IMR-90 (cell line): ENCODE measurements at regions not wholly inside any gene's neighbourhood (a gene's known extent, or its start where the extent isn't known, plus 50 kb on each side); places are given as distances from the start of the nearest gene placed in this dataset.

ENCODE experiments used
- ATAC-seq: fragments of 200-7000 bp; cut with Tn5 transposase; 2 replicates; pipeline ENCODE4 v1.9.1; 2020; ENCODE audit warnings: low read depth, mild to moderate bottlenecking, moderate library complexity
- BruUV-seq: library from RNA; stranded (reverse); fragments of 400-500 nt; replicated peaks from 2 replicates; lab custom pipeline; 2021; lab: Mats Ljungman, UMichigan
- CTCF ChIA-PET: fragments of 300-600 bp; formaldehyde crosslinking; extraction: SDS; loops from one replicate; lab custom pipeline; 2021; ENCODE audit warnings: antibody characterized with exemption; lab: Yijun Ruan, JAX
- POLR2A ChIA-PET: fragments of 300-600 bp; sonication (Branson Sonifier 250); formaldehyde crosslinking; loops from one replicate; lab custom pipeline; 2022; ENCODE audit warnings: antibody characterized with exemption; ENCODE audit not compliant: unreplicated experiment; lab: Charles Lee
- DNase-seq: peaks from one replicate; pipeline ENCODE4 v3.0.0; 2013
- H2AFZ ChIP-seq: replicated peaks from 2 replicates; pipeline ENCODE3; 2013; ENCODE audit warnings: low read length, mild to moderate bottlenecking; ENCODE audit not compliant: poor library complexity
- H2AK5ac ChIP-seq: 2 replicates; pipeline ENCODE4 v1.6.1; 2013; ENCODE audit warnings: low read depth, low read length, inconsistent platforms
- H2AK9ac ChIP-seq: replicated peaks from 2 replicates; pipeline ENCODE3; 2013; ENCODE audit warnings: mild to moderate bottlenecking, low read depth, low read length, moderate library complexity; ENCODE audit not compliant: poor library complexity
- H2BK120ac ChIP-seq: 2 replicates; pipeline ENCODE4 v1.6.1; 2013; ENCODE audit warnings: low read depth, low read length, inconsistent platforms
- H2BK15ac ChIP-seq: 3 replicates; pipeline ENCODE4 v1.6.1; 2013; ENCODE audit warnings: low read depth, low read length, inconsistent platforms
- H2BK20ac ChIP-seq: 2 replicates; pipeline ENCODE4 v1.6.1; 2013; ENCODE audit warnings: low read depth, mild to moderate bottlenecking, inconsistent platforms, low read length, moderate library complexity
- H2BK5ac ChIP-seq: 2 replicates; pipeline ENCODE4 v1.6.1; 2013; ENCODE audit warnings: mild to moderate bottlenecking, low read depth, low read length, inconsistent platforms; ENCODE audit not compliant: poor library complexity, severe bottlenecking
- H3K14ac ChIP-seq: replicated peaks from 2 replicates; pipeline ENCODE4 v1.6.1; 2013; ENCODE audit warnings: low read depth, low read length, inconsistent platforms
- H3K18ac ChIP-seq: 2 replicates; pipeline ENCODE4 v1.6.1; 2013; ENCODE audit warnings: low read depth, low read length, control low read depth
- H3K23ac ChIP-seq: 2 replicates; pipeline ENCODE4 v1.6.1; 2013; ENCODE audit warnings: low read depth, low read length, inconsistent platforms
- H3K27ac ChIP-seq: 2 replicates; pipeline ENCODE4 v1.5.1; 2013; ENCODE audit warnings: mild to moderate bottlenecking, control low read depth, low read length; ENCODE audit not compliant: insufficient read depth
- H3K27me3 ChIP-seq: 2 replicates; pipeline ENCODE4 v1.6.1; 2013; ENCODE audit warnings: low read length; ENCODE audit not compliant: control insufficient read depth, insufficient read depth
- H3K36me3 ChIP-seq: 2 replicates; pipeline ENCODE4 v1.6.1; 2013; ENCODE audit warnings: low read length, mixed read lengths; ENCODE audit not compliant: control insufficient read depth, insufficient read depth
- H3K4ac ChIP-seq: 2 replicates; pipeline ENCODE4 v1.6.1; 2013; ENCODE audit warnings: low read depth, low read length, inconsistent platforms
- H3K4me1 ChIP-seq: 2 replicates; pipeline ENCODE4 v1.6.1; 2013; ENCODE audit warnings: low read length, mixed read lengths; ENCODE audit not compliant: control insufficient read depth, insufficient read depth
- H3K4me2 ChIP-seq: 2 replicates; pipeline ENCODE4 v1.6.1; 2013; ENCODE audit warnings: low read depth, mild to moderate bottlenecking, control low read depth, low read length, moderate library complexity
- H3K4me3 ChIP-seq: 2 replicates; pipeline ENCODE4 v1.5.1; 2013; ENCODE audit warnings: low read depth, mild to moderate bottlenecking, control low read depth, low read length, moderate library complexity; ENCODE audit not compliant: insufficient read depth
- H3K56ac ChIP-seq: 2 replicates; pipeline ENCODE4 v1.6.1; 2013; ENCODE audit warnings: low read length, inconsistent platforms; ENCODE audit not compliant: insufficient read depth; ENCODE audit errors: extremely low read depth
- H3K79me1 ChIP-seq, 2 experiments: 2 replicates each; pipeline ENCODE4 v1.6.1; 2013; ENCODE audit warnings: low read length in 2 of 2, inconsistent platforms in 1 of 2, low read depth in 1 of 2
- H3K9ac ChIP-seq: 2 replicates; pipeline ENCODE4 v1.6.1; 2013; ENCODE audit warnings: low read depth, low read length, control low read depth
- H3K9me1 ChIP-seq: 2 replicates; pipeline ENCODE4 v1.6.1; 2013; ENCODE audit warnings: low read length, inconsistent platforms; ENCODE audit not compliant: insufficient read depth
- H3K9me3 ChIP-seq: 2 replicates; pipeline ENCODE4 v1.6.1; 2013; ENCODE audit warnings: low read length; ENCODE audit not compliant: control insufficient read depth, insufficient read depth
- H4K20me1 ChIP-seq: 2 replicates; pipeline ENCODE4 v1.6.1; 2013; ENCODE audit warnings: low read length, inconsistent platforms; ENCODE audit not compliant: insufficient read depth
- H4K5ac ChIP-seq: 2 replicates; pipeline ENCODE4 v1.6.1; 2013; ENCODE audit warnings: mild to moderate bottlenecking, low read depth, low read length, control low read depth
- H4K8ac ChIP-seq, 2 experiments: 2 replicates each; pipeline ENCODE4 v1.6.1; 2013; ENCODE audit warnings: low read depth in 2 of 2, low read length in 2 of 2, control low read depth in 1 of 2, inconsistent platforms in 1 of 2
- H4K91ac ChIP-seq: 2 replicates; pipeline ENCODE4 v1.6.1; 2013; ENCODE audit warnings: low read depth, low read length, inconsistent platforms; ENCODE audit not compliant: insufficient read depth
- CHD1 ChIP-seq: IDR thresholded peaks from 2 replicates; pipeline ENCODE4 v1.6.1; 2012; ENCODE audit warnings: low read depth, low read length, improper control_type of control experiment
- MAZ ChIP-seq: IDR thresholded peaks from 2 replicates; pipeline ENCODE4 v1.6.1; 2012; ENCODE audit warnings: low read depth, mild to moderate bottlenecking, low read length, improper control_type of control experiment, moderate library complexity, borderline replicate concordance
- MXI1 ChIP-seq: IDR thresholded peaks from 2 replicates; pipeline ENCODE4 v1.6.1; 2012; ENCODE audit warnings: low read depth, mild to moderate bottlenecking, low read length, moderate library complexity, borderline replicate concordance
- NFE2L2 ChIP-seq: fragments of 150-350 bp; IDR thresholded peaks from 2 replicates; pipeline ENCODE4 v1.6.1; 2016; ENCODE audit warnings: low read depth, mild to moderate bottlenecking, low read length
- POLR2A ChIP-seq: IDR thresholded peaks from 2 replicates; pipeline ENCODE4 v1.6.1; 2012; ENCODE audit warnings: mild to moderate bottlenecking, low read depth, low read length
- RAD21 ChIP-seq: IDR thresholded peaks from 2 replicates; pipeline ENCODE4 v1.6.1; 2012; ENCODE audit warnings: low read length, improper control_type of control experiment
- RCOR1 ChIP-seq: IDR thresholded peaks from 2 replicates; pipeline ENCODE4 v1.6.1; 2012; ENCODE audit warnings: mild to moderate bottlenecking, low read length, improper control_type of control experiment; ENCODE audit not compliant: insufficient replicate concordance
- RFX5 ChIP-seq: IDR thresholded peaks from 2 replicates; pipeline ENCODE4 v1.8.0; 2012; ENCODE audit warnings: low read depth, mild to moderate bottlenecking, low read length, moderate library complexity
- WGBS, 2 experiments: methylation state at CpG; one replicate each; pipeline versions ENCODE4 v1.1.5 to v1.1.7; 2013; ENCODE audit warnings: missing lambda C conversion rate in 2 of 2; ENCODE audit not compliant: insufficient read length in 1 of 2; ENCODE audit errors: extremely low coverage in 2 of 2; 5-methylcytosine and 5-hydroxymethylcytosine counted together
- dilution Hi-C: fragments of 300-500 bp; cut with HindIII; formaldehyde crosslinking; loops from one replicate; pipeline ENCODE4 v1.14.3; 2018; ENCODE audit warnings: low sequenced_read_pairs; ENCODE audit not compliant: unreplicated experiment
- in situ Hi-C: fragments of 300-500 bp; cut with MboI; formaldehyde crosslinking; loops from 3 replicates; pipeline ENCODE4 v1.14.3; 2019; ENCODE audit warnings: low sequenced_read_pairs, inconsistent platforms, mixed read lengths
- intact Hi-C: fragments of 100-400 bp; cut with micrococcal nuclease; formaldehyde crosslinking; loops from 2 replicates; pipeline ENCODE4 v1.10.0; 2022
- TF ChIP-seq, protein P1 (sequence below): fragments of 150-350 bp; IDR thresholded peaks from 2 replicates; pipeline ENCODE4 v1.6.1; 2017; ENCODE audit warnings: mild to moderate bottlenecking, antibody characterized with exemption, low read length, low read depth

DNA sequence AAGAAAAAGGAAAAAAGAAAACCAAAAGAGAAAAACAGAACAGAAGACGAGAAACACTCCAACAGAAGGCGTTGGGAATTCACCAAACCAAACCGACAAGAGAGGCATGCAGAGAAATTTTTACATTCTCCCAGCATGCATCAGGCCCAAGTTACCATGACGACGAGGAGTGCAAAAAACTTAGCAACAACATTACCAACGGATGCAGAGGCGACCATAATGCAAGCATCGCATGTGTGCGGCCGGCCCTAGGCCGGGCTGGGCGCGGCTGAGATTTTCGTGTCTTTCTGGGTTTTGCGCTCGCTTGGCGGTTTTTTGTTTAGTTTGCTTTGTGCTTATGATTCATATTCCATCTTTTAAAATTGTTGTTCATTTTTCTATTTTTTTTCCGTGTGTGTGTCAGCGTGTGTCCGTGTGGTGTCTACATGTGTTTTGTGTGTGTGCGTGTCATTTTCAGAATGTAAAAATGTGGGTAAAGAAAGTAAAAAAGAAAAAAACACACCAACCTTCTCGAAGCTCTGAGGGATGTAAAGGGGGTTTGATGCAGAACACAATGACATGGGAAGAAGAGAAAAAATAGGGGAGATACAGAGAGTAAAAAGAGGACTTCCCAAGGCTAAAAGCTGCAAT is 84.9 kb downstream of the PTPRS start (continued):
- no peak for TF ChIP-seq MAZ
- TF ChIP-seq RAD21, result no peak
- no peak for TF ChIP-seq NFE2L2
- TF ChIP-seq POLR2A, result no peak
- no peak for TF ChIP-seq RFX5

DNA sequence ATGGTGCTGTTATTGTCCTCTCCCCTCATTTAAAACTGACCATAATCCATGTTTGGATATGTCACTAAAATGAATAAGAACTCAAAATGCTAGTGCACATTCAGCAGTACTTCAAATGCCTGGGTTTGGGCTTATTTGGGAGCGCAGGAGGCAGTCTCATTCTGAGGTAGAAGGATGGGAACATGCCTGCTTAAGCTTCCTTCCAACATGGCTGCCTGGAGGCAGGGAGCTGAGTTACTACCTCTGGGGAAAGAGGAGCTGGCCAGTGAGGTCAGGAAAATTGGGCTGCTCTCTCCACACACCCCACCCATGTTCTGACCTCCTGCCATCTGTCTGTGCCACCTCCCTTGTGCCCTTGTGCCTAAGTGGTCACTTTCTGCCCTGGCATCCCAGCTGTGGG is 85.7 kb downstream of the PTPRS start:
- BruUV-seq, result no TSS peak
- Histone ChIP-seq H3K4me3 (no peak overlapping the region), H3K9me3 (peaks cover 25% of the 10 kb centered on the region), H4K20me1 (no peaks in the 10 kb centered on the region), H2BK15ac (no peak overlapping the region), H2AFZ (no peak overlapping the region), H2AK5ac (no peak overlapping the region), H3K27ac (no peak overlapping the region), H3K18ac (no peak overlapping the region), H3K9me1 (no peaks in the 10 kb centered on the region), H3K4me1 (no peaks in the 10 kb centered on the region), H4K91ac (no peak overlapping the region), H2BK120ac (no peak overlapping the region), H3K4me2 (no peak overlapping the region), H3K4ac (no peak overlapping the region), H4K5ac (no peak overlapping the region), H4K8ac (no peak overlapping the region), H3K79me1 (no peaks in the 10 kb centered on the region), H3K23ac (no peak overlapping the region), H2AK9ac (no peak overlapping the region), H2BK5ac (no peak overlapping the region), H3K14ac (no peak overlapping the region), H3K9ac (no peak overlapping the region), H3K36me3 (peaks cover 44% of the 10 kb centered on the region), H3K27me3 (no peaks in the 10 kb centered on the region), H3K56ac (no peak overlapping the region), H2BK20ac (no peak overlapping the region)
- TF ChIP-seq, protein P1, sequence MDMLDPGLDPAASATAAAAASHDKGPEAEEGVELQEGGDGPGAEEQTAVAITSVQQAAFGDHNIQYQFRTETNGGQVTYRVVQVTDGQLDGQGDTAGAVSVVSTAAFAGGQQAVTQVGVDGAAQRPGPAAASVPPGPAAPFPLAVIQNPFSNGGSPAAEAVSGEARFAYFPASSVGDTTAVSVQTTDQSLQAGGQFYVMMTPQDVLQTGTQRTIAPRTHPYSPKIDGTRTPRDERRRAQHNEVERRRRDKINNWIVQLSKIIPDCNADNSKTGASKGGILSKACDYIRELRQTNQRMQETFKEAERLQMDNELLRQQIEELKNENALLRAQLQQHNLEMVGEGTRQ, result no peak
- no peak for TF ChIP-seq CHD1
- TF ChIP-seq MXI1, result no peak
- TF ChIP-seq MAZ, result no peak
- no peak for TF ChIP-seq RAD21
- TF ChIP-seq NFE2L2, result no peak
- TF ChIP-seq RCOR1, result no peak
- ChIA-PET CTCF (no interaction called here), POLR2A (no interaction called here)
- dilution Hi-C loops (no loop called here), intact Hi-C loops (no loop called here), in situ Hi-C loops (no loop called here)
- no CpG with 5 or more reads among the region's 1 CpG for WGBS, 2 experiments
- DNase-seq (no peak), ATAC-seq (no peak)
